ENCODE measurements at regions not wholly inside any gene's neighbourhood (a gene's known extent, or its start where the extent isn't known, plus 50 kb on each side); places are given as distances from the start of the nearest gene placed in this dataset.
"Not testable (repeated sequence)": the region's sequence is repeated elsewhere in the genome, so short reads cannot be mapped to it uniquely, and the experiment has no call there.

DNA sequence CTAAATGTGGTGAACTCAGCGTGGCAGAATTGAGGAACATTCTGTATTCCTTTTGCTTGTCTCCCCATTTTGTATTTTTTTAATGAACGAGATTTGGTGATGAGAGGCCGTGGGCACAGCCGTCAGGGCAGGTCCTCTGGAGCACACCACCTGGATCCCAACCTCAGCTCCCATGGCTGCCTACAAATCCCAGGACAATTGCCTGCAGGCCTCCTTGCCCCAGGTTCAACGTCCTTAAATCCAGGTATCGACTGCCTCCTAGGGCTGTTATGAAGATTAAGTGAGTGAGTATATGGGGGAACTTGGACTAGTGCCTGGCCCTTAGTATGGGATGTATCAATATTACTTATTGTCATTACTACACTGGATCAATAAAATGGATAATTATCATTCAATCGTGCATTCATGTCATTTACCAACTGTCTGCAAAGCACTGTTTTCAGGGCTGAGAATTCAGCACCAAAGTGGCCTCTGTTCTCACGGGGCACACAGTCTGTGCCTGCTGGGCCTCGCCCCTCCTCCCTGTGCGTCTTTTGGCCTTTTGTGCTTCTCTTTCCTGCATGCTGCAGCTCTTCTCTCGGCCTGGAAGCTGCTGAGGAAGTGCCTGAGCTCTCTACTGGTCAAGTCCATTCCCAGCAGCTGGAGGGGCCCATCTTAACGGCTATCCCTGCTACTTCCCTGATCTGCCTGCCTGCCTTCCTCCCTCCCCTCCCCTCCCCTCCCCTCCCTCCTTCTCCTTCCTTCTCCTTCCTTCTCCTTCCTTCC, 1343.7 kb downstream of the BRD1 start:
- DNase-seq = no peak

DNA sequence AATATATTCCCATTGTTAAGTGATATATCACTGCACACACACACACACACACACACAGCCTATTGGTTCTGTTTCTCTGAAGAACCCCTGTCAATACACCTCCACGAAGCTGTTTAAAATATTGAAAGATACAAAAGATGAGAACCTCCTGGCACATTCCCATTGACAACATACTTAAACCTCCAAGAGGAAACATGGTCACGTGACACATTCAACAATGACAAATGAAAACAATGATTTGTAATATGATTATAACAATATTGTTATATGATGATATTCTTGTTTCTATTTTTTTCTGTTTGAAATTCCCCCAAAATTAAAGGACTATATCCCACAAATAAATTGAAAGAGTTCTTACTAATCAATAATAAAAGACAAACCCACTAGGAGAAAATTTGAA, 1344.9 kb downstream of the BRD1 start:
- no peak for DNase-seq

DNA sequence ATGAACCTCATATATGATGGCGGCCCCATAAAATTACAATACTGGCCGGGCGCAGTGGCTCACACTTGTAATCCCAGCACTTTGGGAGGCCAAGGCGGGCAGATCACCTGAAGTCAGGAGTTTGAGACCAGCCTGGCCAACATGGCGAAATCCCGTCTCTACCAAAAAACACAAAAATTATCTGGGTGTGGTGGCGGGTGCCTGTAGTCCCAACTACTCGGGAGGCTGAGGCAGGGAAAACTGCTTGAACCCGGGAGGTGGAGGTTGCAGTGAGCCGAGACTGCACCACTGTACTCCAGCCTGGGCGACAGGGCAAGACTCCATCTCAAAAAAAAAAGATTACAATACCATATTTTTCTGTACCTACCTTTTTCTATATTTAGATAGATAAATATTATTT, 1345.5 kb downstream of the BRD1 start:
- not testable (repeated sequence) for DNase-seq

DNA sequence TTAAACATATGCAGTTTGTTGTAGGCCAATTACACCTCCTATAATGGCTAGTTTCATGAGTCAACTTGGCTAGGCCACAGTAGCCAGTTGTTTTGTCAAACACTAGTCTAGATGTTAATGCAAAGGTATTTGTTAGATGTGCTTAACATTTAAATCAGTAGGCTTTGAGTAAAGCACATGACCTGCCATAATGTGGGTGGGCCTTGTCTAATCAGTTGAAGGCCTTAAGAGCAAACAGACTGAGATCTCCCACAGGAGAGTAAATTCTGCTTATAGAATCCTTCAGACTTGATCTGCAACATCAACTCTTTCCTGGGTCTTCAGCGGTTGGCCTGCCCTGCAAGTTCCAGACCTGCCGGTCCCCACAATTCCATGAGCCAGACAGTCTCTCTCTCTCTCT, 1345.9 kb downstream of the BRD1 start:
- no peak for DNase-seq

DNA sequence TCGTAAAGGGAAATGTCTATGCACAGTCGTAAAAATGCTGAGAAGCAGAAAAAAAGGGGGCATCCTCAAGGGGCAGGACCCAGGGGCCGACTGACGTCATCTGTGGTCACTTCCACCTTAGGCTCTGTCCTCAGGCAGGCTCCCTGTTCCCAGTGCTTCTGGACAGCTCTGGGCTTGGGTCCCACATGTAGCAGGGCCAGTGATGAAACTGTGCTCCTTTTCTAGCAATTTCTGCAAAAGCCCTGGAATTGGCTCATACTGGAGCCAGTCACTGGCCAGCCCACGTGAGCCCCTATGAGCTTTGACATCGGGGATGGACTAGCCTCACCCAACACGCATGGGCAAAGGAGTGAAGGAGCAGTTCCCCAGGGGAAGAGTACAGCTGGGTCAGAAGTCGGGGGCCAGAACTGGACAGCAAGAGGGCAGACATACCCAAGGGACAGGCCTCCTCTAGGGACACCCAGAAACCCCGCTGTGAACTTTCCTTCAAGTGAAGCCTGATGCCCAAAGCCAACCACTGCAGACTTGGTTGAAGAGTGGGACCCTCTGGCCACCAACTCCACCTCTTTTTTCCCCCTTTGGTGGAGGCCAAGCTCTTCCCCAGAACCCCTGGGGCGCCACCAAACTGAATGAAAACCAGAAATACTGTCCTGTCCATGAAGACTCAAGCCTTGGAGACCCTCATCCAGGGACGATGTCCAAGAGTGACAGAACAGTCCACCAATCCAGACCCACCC, 1349.0 kb downstream of the BRD1 start:
- DNase-seq = no peak

DNA sequence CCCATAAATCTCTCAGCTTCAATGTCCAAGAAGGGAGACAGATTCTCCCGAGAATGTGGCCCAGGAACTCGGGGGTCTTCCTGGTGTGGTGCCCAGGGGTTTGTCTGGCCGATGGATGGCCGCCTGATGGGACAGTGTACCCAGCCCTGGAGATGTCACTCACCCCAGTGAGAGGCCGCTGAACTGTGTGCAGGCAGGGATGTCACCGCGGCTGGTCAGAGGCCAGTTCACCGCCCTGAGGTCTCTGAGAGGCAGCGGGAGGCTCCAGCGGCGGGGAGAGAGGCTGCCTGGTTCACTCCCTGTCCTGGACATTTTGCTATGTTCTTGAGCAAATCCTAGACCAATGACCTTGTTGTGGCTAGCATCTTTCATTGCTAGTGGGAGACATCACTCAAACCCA, 1349.5 kb downstream of the BRD1 start:
- no peak for DNase-seq

DNA sequence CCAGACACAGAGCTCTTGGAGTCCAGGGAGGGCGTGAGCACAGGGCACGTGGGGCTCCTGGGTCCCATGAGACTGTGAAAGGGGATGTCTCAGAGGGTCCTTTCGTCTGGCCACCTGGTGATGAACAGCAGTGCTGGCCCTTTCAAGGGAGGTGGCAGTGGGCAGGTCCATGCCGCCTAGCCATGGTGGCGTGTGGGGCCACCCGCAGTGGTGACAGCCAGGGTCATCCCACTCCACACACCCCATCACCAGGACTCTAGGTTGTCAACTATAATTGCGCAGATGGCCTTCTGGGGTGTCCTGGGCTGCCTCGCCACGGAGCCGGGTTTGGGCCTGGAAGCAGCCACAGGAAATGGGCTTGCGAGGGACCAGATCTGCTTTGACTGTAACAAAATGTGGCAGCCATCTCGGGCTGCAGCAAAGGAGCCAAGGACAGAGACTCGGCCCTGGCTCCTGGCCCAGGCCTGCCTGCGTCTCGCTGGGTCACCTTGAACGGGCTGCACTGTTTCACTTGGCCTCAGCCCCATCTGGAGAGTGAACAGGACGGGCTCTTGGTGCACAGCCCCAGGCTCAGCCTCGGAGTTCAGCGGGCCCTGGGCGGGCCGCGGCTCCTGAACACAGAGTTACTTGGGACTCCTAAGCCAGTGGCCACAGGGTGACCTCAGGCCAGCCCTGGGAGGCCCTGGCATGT, 1350.5 kb downstream of the BRD1 start:
- no peak for DNase-seq

DNA sequence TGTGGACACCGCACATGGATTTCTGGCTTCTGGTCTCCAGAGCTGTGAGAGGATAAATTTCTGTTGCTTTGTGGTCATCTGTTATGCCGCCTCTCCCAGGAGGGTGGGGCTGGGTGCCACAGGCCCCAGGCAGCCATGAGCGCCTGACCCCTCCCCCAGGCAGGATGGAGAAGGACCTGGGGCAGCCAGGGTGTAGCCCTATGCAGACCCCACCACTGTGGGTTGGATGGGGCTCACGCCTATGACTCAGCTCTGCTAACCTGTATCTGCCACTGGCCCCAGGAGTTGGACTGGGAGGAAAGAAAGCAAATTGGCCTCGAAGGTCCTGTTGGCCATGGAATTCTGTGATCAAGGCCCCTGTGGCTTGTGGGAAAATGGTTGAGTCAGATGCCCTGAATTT, 1351.1 kb downstream of the BRD1 start:
- DNase-seq = no peak

DNA sequence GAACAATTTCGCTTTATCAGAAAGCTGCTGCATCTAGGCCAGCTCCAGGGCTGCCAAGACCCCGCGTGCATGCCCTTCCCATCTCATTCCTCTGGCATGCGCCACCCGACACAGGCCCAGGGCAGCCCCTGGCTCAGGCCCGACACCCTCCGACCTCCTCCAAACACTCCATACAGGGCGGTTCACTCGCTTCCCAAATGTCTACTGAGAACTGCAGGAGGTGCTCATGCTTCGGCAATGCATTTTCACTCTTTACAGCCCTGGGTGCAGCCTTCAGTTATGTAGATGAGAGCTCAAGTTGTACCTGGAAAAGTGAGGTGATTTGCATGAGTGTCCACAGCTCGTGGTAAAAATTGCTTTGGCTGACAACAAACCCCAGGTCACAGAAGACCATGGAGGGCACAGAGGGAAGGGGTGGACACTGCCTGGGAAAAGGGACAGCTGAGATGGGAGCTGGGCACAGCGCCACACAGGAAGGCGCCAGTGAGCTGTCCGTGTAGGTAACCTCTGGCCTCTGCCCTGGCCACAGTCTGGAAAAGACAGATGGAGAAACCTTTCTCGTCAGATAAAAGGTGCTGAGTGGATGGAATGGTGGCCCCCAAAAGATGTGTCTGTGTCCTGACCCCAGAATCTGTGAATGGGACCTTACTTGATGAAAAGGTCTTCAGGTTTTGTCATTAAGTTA, 1351.9 kb downstream of the BRD1 start:
- no peak for DNase-seq

DNA sequence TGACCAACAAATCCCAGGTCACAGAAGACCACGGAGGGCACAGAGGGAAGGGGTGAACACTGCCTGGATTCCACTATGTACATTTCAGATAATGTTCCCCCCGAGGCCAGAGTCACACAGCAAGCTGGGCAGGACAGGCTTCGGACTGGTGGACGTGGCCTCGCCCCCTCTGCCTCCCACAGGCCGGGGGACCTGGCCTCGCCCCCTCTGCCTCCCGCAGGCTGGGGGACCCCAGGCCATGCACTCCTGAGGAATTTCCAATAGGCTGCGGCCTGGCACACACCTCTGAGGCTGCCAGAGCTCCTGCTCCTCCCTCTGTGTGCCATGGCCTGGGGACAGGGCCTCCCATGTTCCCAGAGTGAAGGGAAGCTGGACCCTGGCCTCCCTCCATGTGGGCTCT, 1352.8 kb downstream of the BRD1 start:
- no peak for DNase-seq

DNA sequence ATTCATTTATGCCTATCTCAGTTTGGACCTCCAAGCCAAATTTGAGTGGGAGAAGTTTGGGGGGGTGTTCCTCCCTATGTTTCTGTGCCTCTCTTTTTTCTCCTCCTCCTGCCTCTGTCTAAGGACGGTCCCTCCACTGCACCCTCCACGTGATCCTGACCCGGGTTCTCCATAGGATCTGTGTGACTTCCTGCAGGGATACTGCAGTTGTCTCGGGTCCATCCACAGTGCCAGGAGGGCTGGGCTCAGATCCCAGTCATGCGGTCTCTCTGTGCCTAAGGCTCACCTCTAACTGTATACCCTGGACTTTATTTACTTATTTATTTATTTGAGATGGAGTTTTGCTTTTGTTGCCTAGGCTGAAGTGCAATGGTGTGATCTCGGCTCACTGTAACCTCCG, 1354.5 kb downstream of the BRD1 start:
- no peak for DNase-seq

DNA sequence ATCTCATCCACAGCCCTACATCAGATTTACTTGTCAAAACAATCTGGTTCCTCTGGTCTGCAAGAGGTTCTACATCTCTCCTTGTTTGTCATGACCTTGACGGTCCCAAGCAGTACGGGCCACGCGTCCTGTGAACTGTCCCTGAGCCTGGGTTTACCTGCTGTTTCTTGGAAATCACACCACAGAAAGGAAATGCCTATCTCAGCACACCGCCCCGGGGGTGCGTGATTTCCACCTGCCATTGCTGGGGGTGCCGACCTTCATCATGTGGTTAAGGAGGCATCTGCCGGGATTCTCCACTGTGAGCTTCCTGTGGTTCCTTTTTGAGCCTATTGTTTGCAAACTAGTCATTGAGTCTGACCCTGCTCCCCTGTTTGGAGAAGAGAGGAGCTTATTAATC, 1363.4 kb downstream of the BRD1 start:
- DNase-seq = no peak

DNA sequence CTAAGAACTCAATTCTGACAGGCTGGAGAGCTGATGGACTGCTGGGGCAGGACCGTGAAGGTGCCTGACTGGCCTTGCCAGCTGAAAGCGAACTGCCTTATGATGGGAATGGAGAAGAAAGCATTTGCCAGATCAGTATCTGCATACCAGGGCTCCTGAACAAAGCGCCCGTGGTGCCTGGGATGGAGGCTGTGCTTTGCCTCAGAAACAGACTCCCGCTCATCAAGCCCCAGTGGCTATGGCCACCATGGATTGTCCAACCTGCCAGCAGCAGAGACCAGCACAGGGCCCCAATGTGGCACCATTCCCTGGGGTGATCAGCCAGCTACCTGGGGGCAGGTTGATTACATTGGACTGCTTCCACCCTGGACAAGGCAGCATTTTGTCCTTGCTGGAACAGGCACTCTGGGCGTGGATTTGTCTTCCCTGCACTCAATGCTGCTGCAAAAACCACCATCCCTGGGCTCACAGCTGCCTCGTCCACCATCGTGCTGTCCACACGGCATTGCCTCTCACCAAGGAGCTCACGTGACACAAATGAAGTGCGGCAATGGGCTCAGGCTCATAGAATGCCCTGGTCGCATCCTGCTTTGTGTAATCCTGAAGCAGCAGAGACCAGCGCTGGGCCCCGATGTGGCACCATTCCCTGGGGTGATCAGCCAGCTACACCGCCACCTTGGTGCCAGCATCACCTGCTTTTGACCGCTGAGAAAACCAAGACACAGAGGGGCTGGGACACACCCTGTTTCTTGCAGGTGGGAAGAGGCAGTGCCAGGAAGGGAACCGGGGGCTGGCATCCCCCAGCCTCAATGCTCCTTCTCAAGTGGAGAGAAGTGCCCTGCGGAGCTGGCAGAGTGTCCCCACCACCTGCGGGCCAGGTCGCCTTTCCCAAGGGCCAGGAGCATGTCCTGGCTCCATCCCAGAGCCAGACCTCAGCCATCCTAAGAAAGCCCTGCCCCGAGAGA, 1367.5 kb downstream of the BRD1 start:
- DNase-seq = no peak

DNA sequence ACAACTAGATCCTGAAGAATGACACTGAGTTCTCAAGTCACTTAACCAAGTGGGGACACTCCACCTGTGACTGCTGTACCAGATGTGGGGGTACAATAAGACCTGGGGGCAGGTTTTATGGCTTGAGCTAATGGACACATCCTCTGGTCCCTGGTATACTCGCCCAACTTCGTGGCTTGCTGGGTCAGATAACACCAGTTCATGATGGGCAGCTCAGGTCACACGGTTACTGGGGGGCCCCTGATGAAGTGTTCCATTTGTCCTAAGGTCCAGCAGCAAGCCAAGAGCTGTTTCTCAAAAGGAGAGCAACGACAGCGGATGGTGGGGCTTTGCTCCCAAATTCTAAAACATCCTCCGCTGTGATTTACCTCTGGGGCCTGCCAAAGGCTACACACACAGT, 1368.4 kb downstream of the BRD1 start:
- no peak for DNase-seq

DNA sequence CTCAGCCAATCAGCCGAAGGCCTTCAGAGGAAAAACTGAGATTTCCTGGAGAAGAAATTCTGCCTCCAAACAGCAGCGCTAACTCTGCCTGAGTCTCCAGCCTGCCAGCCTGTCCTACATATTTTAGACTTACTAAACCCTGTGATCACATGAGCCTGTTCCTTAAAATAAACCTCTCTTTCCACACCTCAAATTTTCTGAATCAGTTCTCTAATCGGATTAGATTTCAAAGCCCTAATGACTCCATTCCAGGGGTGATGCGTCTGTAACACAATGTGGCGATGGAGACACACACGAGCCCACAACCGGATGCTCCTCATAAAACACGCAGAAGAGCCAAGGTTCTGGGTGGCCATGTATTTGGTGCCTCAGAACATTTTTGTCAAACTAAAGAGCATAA, 1371.2 kb downstream of the BRD1 start:
- no peak for DNase-seq

DNA sequence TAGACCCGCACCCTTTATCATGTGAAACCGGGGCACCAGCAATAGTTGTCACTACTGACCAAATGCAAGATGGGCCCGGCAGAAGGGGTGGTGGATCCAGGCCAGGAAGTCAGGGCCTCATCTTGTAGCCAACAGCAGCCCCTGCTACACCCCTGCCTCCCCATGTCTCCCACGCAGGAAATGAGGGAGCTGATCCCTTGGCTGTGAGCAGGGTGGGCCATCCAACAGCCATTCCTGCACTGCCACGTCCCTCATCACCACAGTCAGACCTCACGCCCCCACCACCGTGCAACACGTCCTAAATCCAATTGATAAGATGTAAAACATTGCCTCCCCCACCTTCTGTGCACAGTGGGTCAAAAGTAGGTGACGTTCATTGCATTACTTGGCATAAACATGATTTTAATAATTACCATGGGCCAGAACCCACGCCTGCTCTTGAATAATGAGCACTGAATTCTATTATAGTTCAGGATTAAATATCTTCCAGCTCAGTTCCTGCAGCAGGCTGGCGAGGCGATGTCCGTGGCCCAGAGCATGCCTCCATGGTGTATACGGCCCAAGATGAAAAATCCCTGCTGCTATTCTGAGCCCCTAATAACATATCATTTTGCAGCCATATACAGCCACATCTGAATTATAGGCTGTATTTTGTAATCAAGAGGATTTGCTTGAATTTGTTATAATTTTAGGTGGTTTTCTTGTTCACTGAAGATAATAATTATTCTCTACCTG, 1373.8 kb downstream of the BRD1 start:
- no peak for DNase-seq

DNA sequence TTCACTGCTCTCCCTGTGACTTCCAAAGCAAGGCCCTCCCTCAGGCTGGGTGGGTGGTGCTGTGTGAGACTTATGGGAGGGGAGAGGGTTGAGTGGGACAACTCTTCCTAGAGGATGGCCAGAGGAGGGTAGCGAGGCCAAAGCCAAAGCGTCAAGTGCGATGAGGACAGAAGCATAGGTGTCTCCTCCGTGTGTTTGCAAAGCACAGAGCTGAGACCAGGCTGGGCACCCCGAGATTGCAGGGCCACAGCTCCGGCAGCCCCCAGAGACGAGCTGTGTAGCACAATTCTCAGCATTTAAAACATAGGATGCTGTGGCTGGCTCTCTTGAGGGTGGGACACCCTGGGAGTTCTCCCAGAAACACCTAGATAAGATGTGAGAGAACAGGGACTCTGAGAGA, 1374.5 kb downstream of the BRD1 start:
- DNase-seq = no peak

DNA sequence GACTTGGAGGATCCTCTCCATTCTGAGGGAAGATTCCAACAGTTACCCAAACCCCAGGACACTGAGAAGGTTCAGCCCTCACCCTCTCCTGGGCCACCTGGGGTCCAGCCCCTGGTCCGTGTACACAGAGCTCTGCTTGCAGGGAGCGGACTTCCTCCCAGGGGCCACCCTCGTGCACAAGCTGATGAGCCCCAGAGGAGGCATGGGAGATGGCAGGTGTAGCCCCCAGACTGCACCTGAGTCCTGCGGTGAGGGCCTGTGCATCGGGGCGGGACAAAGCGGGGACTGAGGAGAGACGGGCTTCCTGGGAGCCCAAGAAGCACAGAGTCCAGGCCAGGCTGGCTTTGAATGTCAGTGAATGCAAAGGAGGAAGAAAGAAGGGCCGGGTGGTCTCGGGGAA, 1374.9 kb downstream of the BRD1 start:
- DNase-seq = no peak

DNA sequence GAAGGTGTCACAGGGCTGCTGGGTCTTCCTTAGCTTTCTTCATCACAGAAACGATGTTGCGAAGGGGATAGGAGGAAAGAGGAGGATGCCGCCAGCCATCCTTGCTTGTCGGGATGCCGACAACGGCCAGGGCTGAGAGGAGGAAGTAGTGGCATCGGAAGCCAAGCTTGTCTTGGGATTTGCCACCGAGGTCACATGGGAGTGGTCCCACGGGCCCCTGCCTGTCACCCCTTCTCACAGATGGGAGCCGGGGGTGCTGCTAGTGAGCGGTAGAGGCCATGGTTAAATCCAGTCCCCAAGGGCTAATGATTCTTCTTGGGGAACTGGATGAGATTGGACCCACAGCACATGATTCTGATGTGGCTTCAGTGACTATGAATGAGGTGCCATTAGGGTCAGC, 1375.8 kb downstream of the BRD1 start:
- DNase-seq = no peak

DNA sequence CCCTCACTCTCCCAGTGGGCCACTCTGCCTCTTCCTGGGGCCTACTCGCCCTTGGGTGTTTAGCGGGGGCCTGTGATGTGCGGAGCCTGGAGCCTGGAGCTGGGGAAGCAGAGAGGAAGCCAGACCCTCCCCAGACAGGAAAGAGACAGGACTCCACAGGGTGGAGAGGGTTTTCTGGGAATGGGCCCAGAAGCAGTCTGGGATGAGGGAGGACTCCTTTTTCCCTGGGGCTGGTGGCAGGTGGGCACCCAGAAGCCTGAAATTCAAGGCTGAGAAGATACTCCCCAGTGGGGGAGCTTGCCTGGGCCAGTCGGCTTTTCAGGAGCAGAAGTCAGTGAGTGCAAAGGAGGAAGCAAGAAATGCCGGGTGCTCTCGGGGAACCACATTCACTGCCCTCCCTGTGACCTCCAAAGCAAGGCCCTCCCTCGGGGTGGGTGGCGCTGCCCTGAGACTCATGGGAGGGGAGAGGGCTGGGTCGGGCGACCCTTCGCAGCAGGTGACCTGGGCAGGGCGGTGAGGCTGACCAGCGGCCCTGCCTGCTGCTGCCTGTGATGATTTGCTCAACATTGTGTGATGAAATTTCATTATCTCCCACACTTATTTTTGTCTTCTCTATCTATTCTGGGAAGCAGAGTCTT, 1377.4 kb downstream of the BRD1 start:
- DNase-seq = peak; percentile 4
